Gastroesophageal sphincter (tissue), 3 donors: ENCODE measurements at regions not wholly inside any gene's neighbourhood (a gene's known extent, or its start where the extent isn't known, plus 50 kb on each side); places are given as distances from the start of the nearest gene placed in this dataset.
"Not testable (repeated sequence)": the region's sequence is repeated elsewhere in the genome, so short reads cannot be mapped to it uniquely, and the experiment has no call there.

ENCODE experiments used
- POLR2A ChIP-seq, 2 donors: fragments of 450-650 bp; IDR thresholded peaks; one replicate each; pipeline ENCODE4 v1.6.1; 2017; ENCODE audit warnings: antibody characterized with exemption in 2 of 2, mild to moderate bottlenecking in 2 of 2, moderate library complexity in 1 of 2
- TF ChIP-seq, protein P1 (sequence below), 4 experiments: fragments of 200-600 bp in 2 of 4; fragments of 450-650 bp in 2 of 4; sonication (generic) in 1 of 4; IDR thresholded peaks; one replicate each; pipeline ENCODE4 v1.5.1; 2017 to 2019; ENCODE audit warnings: antibody characterized with exemption in 4 of 4, mild to moderate bottlenecking in 2 of 4, moderate library complexity in 2 of 4

DNA sequence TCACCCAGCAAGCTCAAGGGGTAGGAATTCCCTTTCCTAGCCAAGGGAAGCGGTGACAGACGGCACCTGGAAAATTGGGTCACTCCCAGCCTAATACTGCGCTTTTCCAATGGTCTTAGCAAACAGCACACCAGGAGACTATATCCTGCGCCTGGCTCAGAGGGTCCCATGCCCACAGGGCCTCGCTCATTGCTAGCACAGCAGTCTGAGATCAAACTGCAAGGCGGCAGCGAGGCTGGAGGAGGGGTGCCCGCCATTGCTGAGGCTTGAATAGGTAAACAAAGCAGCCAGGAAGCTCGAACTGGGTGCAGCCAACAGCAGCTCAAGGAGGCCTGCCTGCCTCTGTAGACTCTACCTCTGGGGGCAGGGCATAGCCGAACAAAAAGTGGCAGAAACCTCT is 500.4 kb upstream of the ANO3 start:
- TF ChIP-seq, protein P1, sequence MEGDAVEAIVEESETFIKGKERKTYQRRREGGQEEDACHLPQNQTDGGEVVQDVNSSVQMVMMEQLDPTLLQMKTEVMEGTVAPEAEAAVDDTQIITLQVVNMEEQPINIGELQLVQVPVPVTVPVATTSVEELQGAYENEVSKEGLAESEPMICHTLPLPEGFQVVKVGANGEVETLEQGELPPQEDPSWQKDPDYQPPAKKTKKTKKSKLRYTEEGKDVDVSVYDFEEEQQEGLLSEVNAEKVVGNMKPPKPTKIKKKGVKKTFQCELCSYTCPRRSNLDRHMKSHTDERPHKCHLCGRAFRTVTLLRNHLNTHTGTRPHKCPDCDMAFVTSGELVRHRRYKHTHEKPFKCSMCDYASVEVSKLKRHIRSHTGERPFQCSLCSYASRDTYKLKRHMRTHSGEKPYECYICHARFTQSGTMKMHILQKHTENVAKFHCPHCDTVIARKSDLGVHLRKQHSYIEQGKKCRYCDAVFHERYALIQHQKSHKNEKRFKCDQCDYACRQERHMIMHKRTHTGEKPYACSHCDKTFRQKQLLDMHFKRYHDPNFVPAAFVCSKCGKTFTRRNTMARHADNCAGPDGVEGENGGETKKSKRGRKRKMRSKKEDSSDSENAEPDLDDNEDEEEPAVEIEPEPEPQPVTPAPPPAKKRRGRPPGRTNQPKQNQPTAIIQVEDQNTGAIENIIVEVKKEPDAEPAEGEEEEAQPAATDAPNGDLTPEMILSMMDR (IDR thresholded peaks at IDR 0.05): not testable (repeated sequence)
- TF ChIP-seq POLR2A (IDR thresholded peaks at IDR 0.05): not testable (repeated sequence)
